HG03565 (cell line): ENCODE measurements at regions not wholly inside any gene's neighbourhood (a gene's known extent, or its start where the extent isn't known, plus 50 kb on each side); places are given as distances from the start of the nearest gene placed in this dataset.
"Not testable (repeated sequence)": the region's sequence is repeated elsewhere in the genome, so short reads cannot be mapped to it uniquely, and the experiment has no call there.

Experiments used
- ATAC-seq: cut with Tn5 transposase; IDR thresholded peaks from one replicate; pipeline ENCODE4 v1.9.1; 2021; ENCODE audit warnings: mild to moderate bottlenecking, moderate library complexity; ENCODE audit not compliant: unreplicated experiment

- ATAC-seq = no peak
These were observed 515.3 kb downstream of the RMST start for GRCh38 chr12:97977870-97978405.

- no peak for ATAC-seq
These were observed 520.1 kb downstream of the RMST start for GRCh38 chr12:97982684-97983083.

DNA sequence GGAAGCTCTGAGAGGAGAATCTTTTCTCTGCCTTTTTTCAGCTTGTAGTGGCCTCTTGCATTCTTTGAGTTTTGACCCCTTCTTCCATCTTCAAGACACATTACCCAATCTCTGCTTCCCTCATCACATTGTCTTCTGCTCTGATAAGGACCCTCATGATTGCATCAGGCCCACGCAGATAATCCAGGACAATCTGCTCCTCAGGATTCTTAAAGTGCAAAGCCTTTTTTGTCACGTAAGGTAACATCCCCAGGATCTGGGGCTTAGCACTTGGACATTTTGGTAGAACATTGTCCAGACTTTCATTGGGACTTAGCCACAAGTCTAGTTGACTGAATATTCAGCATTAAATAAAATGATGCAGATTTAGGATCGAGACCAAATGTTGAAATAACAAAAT is 521.2 kb downstream of the RMST start:
- no peak for ATAC-seq

- ATAC-seq = no peak
These were observed 521.8 kb downstream of the RMST start for GRCh38 chr12:97984436-97984835.

- no peak for ATAC-seq
These were observed 522.5 kb downstream of the RMST start for GRCh38 chr12:97984974-97985580.

DNA sequence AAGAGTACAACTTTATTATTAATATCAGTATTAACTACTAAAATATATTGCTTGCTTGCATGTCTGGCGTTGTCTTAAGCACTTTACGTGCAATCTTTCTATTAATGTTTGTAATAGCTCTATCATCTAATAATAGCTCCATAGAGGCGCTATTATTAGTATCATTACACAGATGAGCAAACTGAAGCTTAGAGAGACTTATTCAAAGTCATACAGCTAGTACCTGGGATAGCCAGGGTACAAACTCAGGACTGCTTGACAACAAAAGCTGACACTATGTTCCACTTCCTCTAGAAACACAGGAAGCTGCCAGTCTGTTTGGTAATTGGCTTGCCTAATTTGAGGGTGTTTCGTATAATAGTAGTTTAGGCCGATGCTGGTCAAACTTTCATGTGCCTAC is 523.2 kb downstream of the RMST start:
- ATAC-seq = no peak

GRCh38 chr12:97988588-97988987 is 526.0 kb downstream of the RMST start:
- not testable (repeated sequence) for ATAC-seq

GRCh38 chr12:97989366-97989940 is 525.9 kb upstream of the TMPO start:
- no peak for ATAC-seq

- no peak for ATAC-seq
These were observed 520.5 kb upstream of the TMPO start for GRCh38 chr12:97994746-97995484.

GRCh38 chr12:97995559-97995958 is 519.8 kb upstream of the TMPO start:
- no peak for ATAC-seq

DNA sequence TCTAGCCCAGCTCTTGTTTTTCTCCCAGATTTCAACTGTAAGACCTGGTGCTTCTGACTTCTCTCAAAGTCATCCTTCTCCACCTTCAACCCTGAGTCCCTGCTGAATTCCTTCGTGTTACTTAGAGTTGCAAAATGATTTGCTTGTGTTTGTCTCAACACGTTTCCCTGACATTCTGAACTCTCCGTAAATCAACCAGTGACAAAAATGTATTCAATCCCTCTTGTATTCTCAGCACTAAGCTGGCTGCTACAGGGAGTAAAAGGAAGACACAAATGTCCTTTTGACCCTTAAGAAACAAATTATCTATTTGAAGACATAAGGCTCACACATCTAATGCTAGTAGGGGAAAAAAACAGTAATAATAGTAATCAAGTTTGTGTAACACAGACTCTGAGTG is 514.0 kb upstream of the TMPO start:
- no peak for ATAC-seq

GRCh38 chr12:98002887-98003493 is 512.4 kb upstream of the TMPO start:
- ATAC-seq = peak; percentile 82

GRCh38 chr12:98007963-98008362 is 507.4 kb upstream of the TMPO start:
- ATAC-seq = no peak

GRCh38 chr12:98013560-98013959 is 501.8 kb upstream of the TMPO start:
- no peak for ATAC-seq

GRCh38 chr12:98018836-98019235 is 496.6 kb upstream of the TMPO start:
- ATAC-seq = no peak

- no peak for ATAC-seq
These were observed 495.0 kb upstream of the TMPO start for GRCh38 chr12:98020376-98020775.

- ATAC-seq = no peak
These were observed 492.4 kb upstream of the TMPO start for GRCh38 chr12:98022961-98023360.

DNA sequence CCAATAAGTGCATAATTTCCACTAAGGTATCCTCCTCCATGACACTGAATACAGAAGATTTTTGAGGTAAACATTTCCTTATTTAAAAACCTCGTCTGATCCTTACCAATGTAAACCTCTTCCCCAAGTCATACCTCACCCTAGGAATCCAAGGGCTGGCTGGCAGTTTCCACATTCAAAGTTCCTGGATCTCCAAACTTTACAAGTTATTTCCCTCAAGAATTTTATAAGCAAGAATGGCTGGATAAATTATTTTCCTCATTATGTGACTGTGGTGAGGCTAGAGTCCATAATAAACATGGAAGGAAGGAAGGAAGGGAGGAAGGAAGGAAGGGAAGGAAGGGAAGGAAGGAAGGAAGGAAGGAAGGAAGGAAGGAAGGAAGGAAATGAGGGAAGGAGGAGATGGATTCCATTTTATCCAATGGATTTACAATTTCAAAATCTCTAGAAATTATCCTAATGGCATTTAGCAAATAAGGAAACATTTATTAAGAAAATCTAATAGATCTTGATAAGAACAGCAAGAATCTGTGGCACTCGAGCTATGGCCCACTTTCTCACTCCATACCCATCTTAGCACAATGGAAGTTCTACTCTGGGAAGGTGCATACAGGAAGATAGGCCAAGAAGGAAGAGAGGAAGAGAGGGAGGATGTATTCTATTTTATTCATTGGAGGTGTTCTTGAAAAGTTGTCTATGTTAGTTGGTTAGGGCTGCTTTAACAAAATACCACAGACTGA is 477.8 kb upstream of the TMPO start:
- no peak for ATAC-seq

DNA sequence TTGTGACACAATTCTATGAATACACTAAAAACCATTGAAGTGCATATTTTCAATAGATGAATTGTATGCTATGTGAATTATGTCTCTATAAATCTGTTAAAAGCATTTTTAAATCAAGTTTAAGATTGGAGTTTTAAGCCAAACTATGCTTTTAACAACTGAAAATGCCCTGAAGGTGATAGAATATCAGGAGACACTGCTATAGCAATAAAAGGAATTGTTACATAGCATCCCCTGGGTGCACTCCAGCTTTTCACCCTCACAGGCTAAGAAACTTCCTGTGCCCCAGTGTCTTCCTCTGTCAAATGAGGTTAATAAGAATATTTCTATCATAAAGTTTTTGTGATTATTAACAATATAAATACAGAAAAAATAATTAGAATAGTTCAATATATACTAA is 472.7 kb upstream of the TMPO start:
- no peak for ATAC-seq

GRCh38 chr12:98045395-98045794 is 470.0 kb upstream of the TMPO start:
- ATAC-seq = no peak

- ATAC-seq = no peak
These were observed 467.1 kb upstream of the TMPO start for GRCh38 chr12:98048326-98048725.
